Esophagus squamous epithelium (tissue), 5 donors: ENCODE measurements at regions not wholly inside any gene's neighbourhood (a gene's known extent, or its start where the extent isn't known, plus 50 kb on each side); places are given as distances from the start of the nearest gene placed in this dataset.

Source experiments
- DNase-seq: peaks from one replicate; lab custom pipeline; 2025; lab: John Stamatoyannopoulos, UW
- H3K27ac ChIP-seq, 4 donors: fragments of 200-600 bp; sonication (generic); one replicate each; pipeline ENCODE4 v1.5.1; 2016 to 2019; ENCODE audit warnings: mild to moderate bottlenecking in 1 of 4
- H3K27me3 ChIP-seq, 4 donors: fragments of 200-600 bp; sonication (generic); 1 replicate in 3 of 4; 2 replicates in 1 of 4; pipeline versions ENCODE4 v1.5.1 to v1.6.0; 2017 to 2021; ENCODE audit warnings: antibody characterized with exemption in 1 of 4
- H3K36me3 ChIP-seq, 3 donors: fragments of 200-600 bp; sonication (generic); one replicate each; pipeline ENCODE4 v1.5.1; 2016 to 2019
- H3K4me1 ChIP-seq, 3 donors: fragments of 200-600 bp; sonication (generic); one replicate each; pipeline ENCODE4 v1.5.1; 2017 to 2019
- H3K4me3 ChIP-seq, 4 donors: fragments of 200-600 bp; sonication (generic); 1 replicate in 3 of 4; 2 replicates in 1 of 4; pipeline ENCODE4 v1.5.1; 2016 to 2019; ENCODE audit warnings: mild to moderate bottlenecking in 2 of 4, moderate library complexity in 1 of 4
- H3K9me3 ChIP-seq, 3 donors: fragments of 200-600 bp; sonication (generic); one replicate each; pipeline ENCODE4 v1.5.1; 2016 to 2019
- POLR2A ChIP-seq, 4 donors: fragments of 450-650 bp; IDR thresholded peaks; one replicate each; pipeline ENCODE4 v1.6.1; 2017; ENCODE audit warnings: antibody characterized with exemption in 4 of 4, mild to moderate bottlenecking in 4 of 4, moderate library complexity in 3 of 4
- WGBS, 2 donors: methylation state at CpG; one replicate each; pipeline ENCODE4 v1.1.5; 2018; 5-methylcytosine and 5-hydroxymethylcytosine counted together
- intact Hi-C: fragments of 100-400 bp; cut with DNase I; formaldehyde crosslinking; loops from one replicate; pipeline ENCODE4 v1.15.0; 2022
- TF ChIP-seq, protein P1 (sequence below), 6 experiments: fragments of 450-650 bp in 4 of 6; fragments of 200-600 bp in 2 of 6; sonication (generic) in 2 of 6; IDR thresholded peaks; one replicate each; pipeline ENCODE4 v1.5.1; 2016 to 2019; ENCODE audit warnings: antibody characterized with exemption in 6 of 6, mild to moderate bottlenecking in 4 of 6, moderate library complexity in 4 of 6
- donor health status: DM: yes; HTN: yes; CAD: no.

DNA sequence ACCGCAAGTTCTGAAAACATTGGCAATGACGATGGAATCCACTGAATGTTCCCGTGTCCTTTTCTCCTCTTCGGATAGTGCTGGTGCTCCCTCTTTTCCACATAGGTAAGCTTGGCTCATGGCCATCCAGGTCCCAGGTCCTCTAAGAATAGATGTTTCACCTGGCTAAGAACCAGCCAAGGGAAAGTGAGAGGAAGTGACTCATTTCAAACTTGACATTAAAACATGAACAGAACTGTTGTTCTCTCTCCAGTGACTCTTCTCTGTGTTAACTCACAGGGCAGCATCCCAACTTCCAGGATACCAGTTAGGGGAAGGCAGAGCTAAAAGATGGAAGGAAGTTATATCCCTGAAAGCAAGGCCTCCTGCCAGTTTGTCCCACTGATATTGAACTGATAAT, 493.8 kb upstream of the CHRM3 start:
- no peaks in the 10 kb centered on the region for H3K9me3 ChIP-seq
- no peak overlapping the region for H3K4me3 ChIP-seq
- 0 to 36% methylated on average over 4 of the region's 4 CpGs for WGBS, 2 donors
- no peaks in the 10 kb centered on the region for H3K27me3 ChIP-seq
- intact Hi-C loops, result no loop called here
- no peaks in the 10 kb centered on the region for H3K4me1 ChIP-seq
- H3K27ac ChIP-seq, result no peak overlapping the region
- TF ChIP-seq, protein P1, sequence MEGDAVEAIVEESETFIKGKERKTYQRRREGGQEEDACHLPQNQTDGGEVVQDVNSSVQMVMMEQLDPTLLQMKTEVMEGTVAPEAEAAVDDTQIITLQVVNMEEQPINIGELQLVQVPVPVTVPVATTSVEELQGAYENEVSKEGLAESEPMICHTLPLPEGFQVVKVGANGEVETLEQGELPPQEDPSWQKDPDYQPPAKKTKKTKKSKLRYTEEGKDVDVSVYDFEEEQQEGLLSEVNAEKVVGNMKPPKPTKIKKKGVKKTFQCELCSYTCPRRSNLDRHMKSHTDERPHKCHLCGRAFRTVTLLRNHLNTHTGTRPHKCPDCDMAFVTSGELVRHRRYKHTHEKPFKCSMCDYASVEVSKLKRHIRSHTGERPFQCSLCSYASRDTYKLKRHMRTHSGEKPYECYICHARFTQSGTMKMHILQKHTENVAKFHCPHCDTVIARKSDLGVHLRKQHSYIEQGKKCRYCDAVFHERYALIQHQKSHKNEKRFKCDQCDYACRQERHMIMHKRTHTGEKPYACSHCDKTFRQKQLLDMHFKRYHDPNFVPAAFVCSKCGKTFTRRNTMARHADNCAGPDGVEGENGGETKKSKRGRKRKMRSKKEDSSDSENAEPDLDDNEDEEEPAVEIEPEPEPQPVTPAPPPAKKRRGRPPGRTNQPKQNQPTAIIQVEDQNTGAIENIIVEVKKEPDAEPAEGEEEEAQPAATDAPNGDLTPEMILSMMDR (IDR thresholded peaks at IDR 0.05), result no peak
- no peak for TF ChIP-seq POLR2A (IDR thresholded peaks at IDR 0.05)
- no peaks in the 10 kb centered on the region for H3K36me3 ChIP-seq
- DNase-seq, result no peak

DNA sequence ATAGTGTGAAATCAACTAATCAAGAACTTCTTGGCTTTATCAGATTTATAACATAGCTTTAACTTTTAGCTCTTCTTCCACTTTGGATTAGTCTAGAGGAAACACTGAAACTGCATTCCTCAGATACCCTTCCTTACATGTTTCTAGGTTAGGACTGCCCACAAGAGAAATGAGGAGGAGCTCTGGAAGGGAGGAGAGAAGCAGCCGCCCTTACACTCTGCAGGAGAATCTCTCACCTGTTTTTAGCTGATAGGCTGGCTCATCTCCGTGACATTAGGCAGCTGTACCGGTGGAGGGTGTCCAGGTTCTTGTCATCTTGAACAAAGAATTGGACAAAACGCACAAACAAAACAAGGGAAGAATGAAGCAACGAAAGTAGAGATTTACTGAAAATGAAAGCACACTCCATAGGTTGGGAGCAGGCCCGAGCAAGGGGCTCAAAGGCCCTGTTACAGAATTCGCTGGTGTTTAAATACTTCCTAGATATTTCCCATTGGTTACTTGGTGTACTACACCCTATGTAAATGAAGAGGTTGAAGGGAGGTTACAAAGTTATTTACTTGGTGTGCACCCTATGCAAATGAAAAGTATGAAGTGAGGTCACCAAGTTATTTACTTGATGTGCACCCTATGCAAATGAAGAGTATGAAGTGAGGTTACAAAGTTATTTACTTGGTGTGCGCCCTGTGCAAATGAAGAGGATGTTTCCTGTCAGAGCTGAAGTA, 524.9 kb upstream of the CHRM3 start:
- DNase-seq, result no peak
- TF ChIP-seq, protein P1 (IDR thresholded peaks at IDR 0.05), result no peak
- no peak for TF ChIP-seq POLR2A (IDR thresholded peaks at IDR 0.05)
- Histone ChIP-seq H3K4me1 (no peaks in the 10 kb centered on the region), H3K27ac (no peak overlapping the region), H3K9me3 (no peaks in the 10 kb centered on the region), H3K4me3 (no peak overlapping the region), H3K36me3 (no peaks in the 10 kb centered on the region), H3K27me3 (no peaks in the 10 kb centered on the region)
- intact Hi-C loops, result no loop called here
- 67 to 68% methylated on average over 8 of the region's 8 CpGs for WGBS, 2 donors

DNA sequence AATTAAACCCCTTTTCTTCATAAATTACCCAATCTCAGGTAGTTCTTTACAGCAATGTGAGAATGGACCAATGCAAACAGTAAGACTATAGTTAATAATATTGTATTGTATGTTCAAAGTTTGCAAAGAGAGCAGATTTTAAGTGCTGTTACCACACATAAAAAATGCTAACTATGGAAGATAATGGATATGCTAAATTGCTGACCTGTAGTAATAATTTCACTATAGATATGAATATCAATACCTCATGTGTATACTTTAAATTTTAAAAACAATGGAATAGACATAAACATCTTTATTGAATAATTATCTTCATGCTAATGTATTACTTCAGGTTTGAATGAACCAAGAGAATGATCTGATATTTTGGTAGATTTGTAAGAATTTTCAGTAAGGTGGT, 552.4 kb upstream of the CHRM3 start:
- Histone ChIP-seq H3K36me3 (no peaks in the 10 kb centered on the region), H3K4me1 (no peaks in the 10 kb centered on the region), H3K9me3 (peaks cover 0 to 12% (median 4%) of the 10 kb centered on the region in 3 donors), H3K27me3 (no peaks in the 10 kb centered on the region), H3K4me3 (no peak overlapping the region), H3K27ac (no peak overlapping the region)
- no peak for TF ChIP-seq POLR2A (IDR thresholded peaks at IDR 0.05)
- TF ChIP-seq, protein P1 (IDR thresholded peaks at IDR 0.05), result no peak
- intact Hi-C loops, result no loop called here
- DNase-seq, result no peak

DNA sequence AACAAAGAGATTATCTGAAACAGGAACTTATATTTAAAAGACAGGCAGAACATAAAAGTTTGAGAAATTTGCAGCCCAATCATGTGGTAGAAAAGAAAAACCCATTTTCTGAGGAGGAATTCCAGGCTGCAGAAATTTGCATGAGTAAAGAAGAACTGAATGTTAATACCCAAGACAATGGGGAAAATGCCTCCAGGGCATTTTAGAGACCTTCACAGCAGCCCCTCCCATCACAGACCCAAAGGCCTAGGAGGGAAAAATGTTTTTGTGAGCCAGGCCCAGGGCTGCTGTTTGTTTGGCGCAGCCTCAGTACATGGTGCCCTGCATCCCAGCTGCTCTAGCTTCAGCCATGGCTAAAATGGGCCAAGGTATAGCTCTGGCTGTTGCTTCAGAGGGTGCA, 554.3 kb upstream of the CHRM3 start:
- H3K27ac ChIP-seq, result no peak overlapping the region
- peaks cover 0 to 12% (median 4%) of the 10 kb centered on the region in 3 donors for H3K9me3 ChIP-seq
- no peaks in the 10 kb centered on the region for H3K27me3 ChIP-seq
- no peaks in the 10 kb centered on the region for H3K4me1 ChIP-seq
- H3K4me3 ChIP-seq, result no peak overlapping the region
- 80 to 100% methylated on average over 1 of the region's 1 CpG for WGBS, 2 donors
- no peak for DNase-seq
- intact Hi-C loops, result no loop called here
- TF ChIP-seq POLR2A (IDR thresholded peaks at IDR 0.05), result no peak
- TF ChIP-seq, protein P1 (IDR thresholded peaks at IDR 0.05), result no peak
- H3K36me3 ChIP-seq, result no peaks in the 10 kb centered on the region

DNA sequence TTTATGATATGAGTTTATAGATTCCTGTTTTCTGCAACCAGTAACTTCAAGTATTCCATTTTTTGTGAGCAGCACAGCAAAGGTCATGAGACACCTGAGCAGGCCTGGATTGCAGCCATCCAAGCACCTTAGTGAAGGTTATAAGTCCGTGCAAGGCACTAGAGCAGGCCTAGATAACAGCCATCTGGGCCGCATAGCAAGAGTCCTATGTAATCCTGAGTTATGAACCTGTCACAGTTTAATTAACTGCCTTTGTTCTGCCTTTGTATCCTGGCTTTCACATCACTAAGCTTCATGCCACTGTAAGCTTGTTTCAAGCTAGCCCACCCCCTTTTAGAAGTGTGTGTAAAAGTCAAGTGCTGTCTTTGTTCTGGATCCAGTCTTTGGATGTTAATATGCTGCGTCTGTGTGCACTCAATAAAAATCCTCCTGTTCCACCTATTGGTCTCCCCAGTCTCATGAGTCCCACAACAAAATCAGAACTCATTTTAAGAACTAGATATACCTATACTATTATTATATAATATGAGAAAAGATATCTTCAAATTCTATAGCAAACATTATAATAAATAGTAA, 556.2 kb upstream of the CHRM3 start:
- Histone ChIP-seq H3K36me3 (no peaks in the 10 kb centered on the region), H3K9me3 (peaks cover 0 to 12% (median 4%) of the 10 kb centered on the region in 3 donors), H3K4me1 (no peaks in the 10 kb centered on the region), H3K27ac (no peak overlapping the region), H3K4me3 (no peak overlapping the region), H3K27me3 (no peaks in the 10 kb centered on the region)
- TF ChIP-seq POLR2A (IDR thresholded peaks at IDR 0.05), result no peak
- TF ChIP-seq, protein P1 (IDR thresholded peaks at IDR 0.05), result no peak
- WGBS, 2 donors, result 76 to 77% methylated on average over 3 of the region's 3 CpGs
- no peak for DNase-seq
- intact Hi-C loops, result no loop called here
